HepG2 (cell line): ENCODE measurements at regions not wholly inside any gene's neighbourhood (a gene's known extent, or its start where the extent isn't known, plus 50 kb on each side); places are given as distances from the start of the nearest gene placed in this dataset.

Experiments
- ATAC-seq: fragments of 200-7000 bp; cut with Tn5 transposase; 3 replicates; pipeline ENCODE4 v1.9.1; 2020; ENCODE audit warnings: mild to moderate bottlenecking, moderate library complexity
- BruUV-seq: library from RNA; stranded (reverse); fragments of 400-500 nt; replicated peaks from 2 replicates; lab custom pipeline; 2021; lab: Mats Ljungman, UMichigan
- CTCF ChIA-PET: fragments of 300-600 bp; formaldehyde crosslinking; extraction: SDS; loops from one replicate; lab custom pipeline; 2021; ENCODE audit warnings: low total read pairs, inconsistent platforms, low intra/inter-chr PET ratio; lab: Yijun Ruan, JAX
- POLR2A ChIA-PET: fragments of 350-600 bp; sonication (Branson Sonifier 250); formaldehyde crosslinking; loops from one replicate; lab custom pipeline; 2020; ENCODE audit warnings: antibody characterized with exemption, inconsistent platforms; lab: Yijun Ruan, JAX
- DNase-seq: peaks from one replicate; pipeline ENCODE4 v3.0.0-alpha.2; 2015; ENCODE audit warnings: low spot score
- FAIRE-seq: peaks from 3 replicates; lab custom pipeline; 2011; peaks lifted over from hg19 to GRCh38; lab: Jason Lieb, UNC
- H2AFZ ChIP-seq: one replicate; pipeline ENCODE4 v1.6.1; 2011; ENCODE audit warnings: low read length, inconsistent platforms
- H3K27ac ChIP-seq: fragments of 300-600 bp; 3 replicates; pipeline ENCODE4 v1.8.0; 2011; ENCODE audit warnings: mixed run types, mild to moderate bottlenecking, mixed read lengths, low read length, inconsistent platforms; ENCODE audit not compliant: insufficient read depth; ENCODE audit errors: extremely low read length
- H3K27me3 ChIP-seq, 2 experiments: fragments of 200-600 bp in 1 of 2; 2 replicates in 1 of 2; 3 replicates in 1 of 2; pipeline versions ENCODE4 v1.6.0 to v1.8.0; 2011; ENCODE audit warnings: low read length in 2 of 2, mild to moderate bottlenecking in 2 of 2, moderate library complexity in 2 of 2, inconsistent platforms in 1 of 2; ENCODE audit not compliant: insufficient read depth in 2 of 2, control insufficient read depth in 1 of 2
- H3K36me3 ChIP-seq, 2 experiments: fragments of 200-600 bp in 1 of 2; replicated peaks in 1 of 2; 2 replicates in 1 of 2; 3 replicates in 1 of 2; pipeline versions ENCODE4 v1.5.1 to v1.8.0; 2011; ENCODE audit warnings: low read length in 2 of 2, inconsistent platforms in 1 of 2; ENCODE audit not compliant: insufficient read depth in 2 of 2, control insufficient read depth in 1 of 2
- H3K4me1 ChIP-seq: 2 replicates; pipeline ENCODE4 v1.5.1; 2012; ENCODE audit warnings: low read length, inconsistent platforms; ENCODE audit not compliant: insufficient read depth
- H3K4me2 ChIP-seq: 2 replicates; pipeline ENCODE4 v1.6.0; 2011; ENCODE audit warnings: low read depth, low read length, inconsistent platforms
- H3K4me3 ChIP-seq, 3 experiments: fragments of 200-600 bp in 1 of 3; sonication (generic), shearing (Covaris generic) in 1 of 3; replicated peaks in 1 of 3; 2 replicates each; pipeline ENCODE4 v1.5.1; 2011 to 2016; ENCODE audit warnings: low read length in 3 of 3, inconsistent platforms in 2 of 3, low read depth in 2 of 3, mild to moderate bottlenecking in 2 of 3, control low read depth in 1 of 3, mixed read lengths in 1 of 3; ENCODE audit not compliant: insufficient read depth in 1 of 3
- H3K79me2 ChIP-seq: one replicate; pipeline ENCODE4 v1.6.1; 2011; ENCODE audit warnings: low read length, inconsistent platforms; ENCODE audit not compliant: insufficient read depth
- H3K9ac ChIP-seq: 2 replicates; pipeline ENCODE4 v1.6.0; 2011; ENCODE audit warnings: mild to moderate bottlenecking, low read depth, low read length, inconsistent platforms; ENCODE audit not compliant: insufficient read depth
- H3K9me3 ChIP-seq: 2 replicates; pipeline ENCODE4 v1.5.1; 2012; ENCODE audit warnings: mild to moderate bottlenecking, low read length
- H4K20me1 ChIP-seq: 2 replicates; pipeline ENCODE4 v1.6.0; 2011; ENCODE audit warnings: inconsistent platforms, mild to moderate bottlenecking, low read length, moderate library complexity; ENCODE audit not compliant: insufficient read depth
- ATF7-NPFF ChIP-seq: sonication (generic); formaldehyde crosslinking; IDR thresholded peaks from 2 replicates; pipeline ENCODE4 v1.8.1; 2023; ENCODE audit warnings: mild to moderate bottlenecking, low read depth, missing genetic modification reagents, moderate library complexity
- ELF1 ChIP-seq: sonication (generic); formaldehyde crosslinking; IDR thresholded peaks from 2 replicates; pipeline ENCODE4 v1.4.0; 2020; ENCODE audit warnings: missing genetic modification reagents
- HNF4G ChIP-seq, 2 experiments: sonication (generic) in 1 of 2; formaldehyde crosslinking in 1 of 2; IDR thresholded peaks; 2 replicates each; pipeline versions ENCODE4 v1.4.0 to v1.6.1; 2011 to 2020; ENCODE audit warnings: borderline replicate concordance in 2 of 2, low read depth in 2 of 2, mild to moderate bottlenecking in 2 of 2, low read length in 1 of 2, missing genetic modification reagents in 1 of 2, moderate library complexity in 1 of 2
- JUND ChIP-seq: sonication (generic); formaldehyde crosslinking; IDR thresholded peaks from 2 replicates; pipeline ENCODE4 v1.8.0; 2022; ENCODE audit warnings: mild to moderate bottlenecking, missing genetic modification reagents
- NR2F1 ChIP-seq, 2 experiments: fragments of 450-650 bp in 1 of 2; formaldehyde crosslinking in 1 of 2; IDR thresholded peaks; 2 replicates each; pipeline versions ENCODE4 v1.5.0 to v1.6.1; 2016 to 2020; ENCODE audit warnings: mild to moderate bottlenecking in 1 of 2, missing compliant biosample characterization in 1 of 2, missing genetic modification reagents in 1 of 2, moderate library complexity in 1 of 2
- RXRB ChIP-seq: IDR thresholded peaks from 2 replicates; pipeline ENCODE4 v1.6.1; 2016; ENCODE audit warnings: borderline replicate concordance, missing genetic modification reagents, missing compliant biosample characterization
- ZFP36L1 ChIP-seq: sonication (generic); formaldehyde crosslinking; IDR thresholded peaks from 2 replicates; pipeline ENCODE4 v1.8.0; 2022; ENCODE audit warnings: mild to moderate bottlenecking, missing genetic modification reagents, moderate library complexity
- ZFX ChIP-seq: sonication (generic); formaldehyde crosslinking; IDR thresholded peaks from 2 replicates; pipeline ENCODE4 v1.4.0; 2020; ENCODE audit warnings: mild to moderate bottlenecking, low read depth, missing genetic modification reagents, moderate library complexity
- ZMYM3 ChIP-seq: sonication (generic); formaldehyde crosslinking; IDR thresholded peaks from 2 replicates; pipeline ENCODE4 v1.5.1; 2020; ENCODE audit warnings: mild to moderate bottlenecking, missing genetic modification reagents
- ZNF616 ChIP-seq: sonication (generic); formaldehyde crosslinking; IDR thresholded peaks from 2 replicates; pipeline ENCODE4 v1.5.0; 2020; ENCODE audit warnings: low read depth, mild to moderate bottlenecking, missing genetic modification reagents
- ZNF660 ChIP-seq: sonication (generic); formaldehyde crosslinking; IDR thresholded peaks from 2 replicates; pipeline ENCODE4 v1.5.1; 2020; ENCODE audit warnings: mild to moderate bottlenecking, low read depth, missing genetic modification reagents, borderline replicate concordance
- ZNF7 ChIP-seq: IDR thresholded peaks from 2 replicates; pipeline ENCODE4 v1.6.1; 2016; ENCODE audit warnings: missing biosample characterization, missing genetic modification reagents
- ZNF766 ChIP-seq: sonication (generic); formaldehyde crosslinking; IDR thresholded peaks from 2 replicates; pipeline ENCODE4 v1.5.0; 2020; ENCODE audit warnings: missing genetic modification reagents, borderline replicate concordance
- ZNF790 ChIP-seq: sonication (generic); formaldehyde crosslinking; IDR thresholded peaks from 2 replicates; pipeline ENCODE4 v1.8.0; 2022; ENCODE audit warnings: missing genetic modification reagents, mild to moderate bottlenecking, borderline replicate concordance
- WGBS: methylation state at CpG from one replicate; pipeline ENCODE4 v1.1.6; 2017; ENCODE audit warnings: low lambda C conversion rate; 5-methylcytosine and 5-hydroxymethylcytosine counted together
- in situ Hi-C: cut with HindIII; loops from 2 replicates; pipeline ENCODE4 v1.10.0; 2017; ENCODE audit warnings: low pct_unique_long_range_greater_than_20kb; ENCODE audit not compliant: extremely low pct_ligation_motif_present
- intact Hi-C: fragments of 100-400 bp; cut with micrococcal nuclease; formaldehyde crosslinking; loops from one replicate; pipeline ENCODE4 v1.10.0; 2022; ENCODE audit not compliant: unreplicated experiment
- TF ChIP-seq, protein P1 (sequence below): sonication (generic); formaldehyde crosslinking; IDR thresholded peaks from 2 replicates; pipeline ENCODE4 v1.8.1; 2023; ENCODE audit warnings: mild to moderate bottlenecking, missing genetic modification reagents, borderline replicate concordance
- TF ChIP-seq, protein P2 (sequence below): sonication (generic); formaldehyde crosslinking; IDR thresholded peaks from 2 replicates; pipeline ENCODE4 v1.5.1; 2020; ENCODE audit warnings: missing genetic modification reagents, mild to moderate bottlenecking, borderline replicate concordance
- TF ChIP-seq, protein P3 (sequence below): conservative IDR thresholded peaks from 2 replicates; pipeline ENCODE4 v1.6.1; 2018; ENCODE audit warnings: missing genetic modification reagents
- TF ChIP-seq, protein P4 (sequence below): sonication (generic); formaldehyde crosslinking; IDR thresholded peaks from 2 replicates; pipeline ENCODE4 v1.5.0; 2020; ENCODE audit warnings: mild to moderate bottlenecking, low read depth, missing genetic modification reagents, borderline replicate concordance

DNA sequence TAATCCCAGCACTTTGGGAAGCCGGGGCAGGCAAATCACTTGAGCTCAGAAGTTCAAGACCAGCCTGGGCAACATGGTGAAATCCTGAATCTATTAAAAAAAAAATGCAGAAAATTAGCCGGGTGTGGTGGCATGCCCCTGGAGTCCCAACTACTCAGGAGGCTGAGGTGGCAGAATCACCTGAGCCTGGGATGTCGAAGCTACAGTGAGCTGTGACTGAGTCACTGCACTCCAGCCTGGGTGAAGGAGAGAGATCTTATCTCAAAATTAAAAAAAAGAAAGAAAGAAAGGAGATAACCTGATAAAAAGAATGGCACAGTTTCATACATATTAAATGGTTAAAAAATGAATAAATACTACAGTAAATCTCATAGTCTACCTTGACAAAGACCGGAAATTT lies 123.6 kb upstream of the TNFAIP3 start:
- no peaks in the 10 kb centered on the region for H3K36me3 ChIP-seq
- H2AFZ ChIP-seq = no peak overlapping the region
- ChIA-PET CTCF (no interaction called here), POLR2A (no interaction called here)
- H3K4me3 ChIP-seq = no peak overlapping the region
- WGBS = 92% methylated on average over 4 of the region's 4 CpGs
- in situ Hi-C loops (no loop called here), intact Hi-C loops (no loop called here)
- H3K9me3 ChIP-seq = no peaks in the 10 kb centered on the region
- no peaks in the 10 kb centered on the region for H3K27me3 ChIP-seq
- FAIRE-seq (no peak), ATAC-seq (no peak), DNase-seq (no peak)
- no peak overlapping the region for H3K27ac ChIP-seq
- no TSS peak for BruUV-seq
- no peak overlapping the region for H3K9ac ChIP-seq
- no peaks in the 10 kb centered on the region for H4K20me1 ChIP-seq
- H3K4me1 ChIP-seq = peaks cover 59% of the 10 kb centered on the region
- no peak overlapping the region for H3K4me2 ChIP-seq
- H3K79me2 ChIP-seq = no peaks in the 10 kb centered on the region
- TF ChIP-seq HNF4G (IDR thresholded peaks at IDR 0.05; ENCODE audit: borderline replicate concordance, low read depth, low read length) (no peak), HNF4G (CRISPR knock-in tag; IDR thresholded peaks at IDR 0.05; ENCODE audit: borderline replicate concordance, low read depth) (no peak), ATF7-NPFF (CRISPR knock-in tag) (no peak), ZNF7 (CRISPR knock-in tag) (no peak), ZNF616 (CRISPR knock-in tag) (no peak), NR2F1 (CRISPR knock-in tag; IDR thresholded peaks at IDR 0.05) (no peak), ZNF766 (CRISPR knock-in tag) (no peak), ZMYM3 (CRISPR knock-in tag) (no peak), ZFP36L1 (CRISPR knock-in tag) (no peak), ELF1 (no peak), JUND (CRISPR knock-in tag) (no peak), ZNF790 (CRISPR knock-in tag) (no peak), ZNF660 (CRISPR knock-in tag) (no peak), ZFX (CRISPR knock-in tag) (no peak), RXRB (CRISPR knock-in tag) (no peak)
- TF ChIP-seq, protein P1, sequence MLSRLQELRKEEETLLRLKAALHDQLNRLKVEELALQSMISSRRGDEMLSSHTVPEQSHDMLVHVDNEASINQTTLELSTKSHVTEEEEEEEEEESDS (CRISPR knock-in tag) = no peak
- TF ChIP-seq, protein P2, sequence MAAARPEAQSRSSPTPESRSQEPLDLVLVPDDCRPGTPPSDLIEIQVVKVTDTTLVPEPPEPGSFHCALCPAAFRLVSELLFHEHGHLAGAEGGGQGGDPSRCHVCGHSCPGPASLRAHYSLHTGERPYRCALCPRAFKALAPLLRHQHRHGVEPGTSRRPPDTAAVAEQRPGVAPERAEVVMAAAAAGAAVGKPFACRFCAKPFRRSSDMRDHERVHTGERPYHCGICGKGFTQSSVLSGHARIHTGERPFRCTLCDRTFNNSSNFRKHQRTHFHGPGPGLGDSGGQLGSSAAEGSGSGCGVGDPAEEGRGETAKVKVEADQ = no peak
- TF ChIP-seq, protein P3, sequence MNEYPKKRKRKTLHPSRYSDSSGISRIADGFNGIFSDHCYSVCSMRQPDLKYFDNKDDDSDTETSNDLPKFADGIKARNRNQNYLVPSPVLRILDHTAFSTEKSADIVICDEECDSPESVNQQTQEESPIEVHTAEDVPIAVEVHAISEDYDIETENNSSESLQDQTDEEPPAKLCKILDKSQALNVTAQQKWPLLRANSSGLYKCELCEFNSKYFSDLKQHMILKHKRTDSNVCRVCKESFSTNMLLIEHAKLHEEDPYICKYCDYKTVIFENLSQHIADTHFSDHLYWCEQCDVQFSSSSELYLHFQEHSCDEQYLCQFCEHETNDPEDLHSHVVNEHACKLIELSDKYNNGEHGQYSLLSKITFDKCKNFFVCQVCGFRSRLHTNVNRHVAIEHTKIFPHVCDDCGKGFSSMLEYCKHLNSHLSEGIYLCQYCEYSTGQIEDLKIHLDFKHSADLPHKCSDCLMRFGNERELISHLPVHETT (CRISPR knock-in tag) = no peak
- TF ChIP-seq, protein P4, sequence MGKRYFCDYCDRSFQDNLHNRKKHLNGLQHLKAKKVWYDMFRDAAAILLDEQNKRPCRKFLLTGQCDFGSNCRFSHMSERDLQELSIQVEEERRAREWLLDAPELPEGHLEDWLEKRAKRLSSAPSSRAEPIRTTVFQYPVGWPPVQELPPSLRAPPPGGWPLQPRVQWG (CRISPR knock-in tag) = no peak
